Activated CD8-positive, alpha-beta memory T cell treated with anti-CD3 and anti-CD28 coated beads for 36 hours (primary cell): ENCODE measurements at regions not wholly inside any gene's neighbourhood (a gene's known extent, or its start where the extent isn't known, plus 50 kb on each side); places are given as distances from the start of the nearest gene placed in this dataset.

Source experiments
- CTCF ChIA-PET: fragments of 350-600 bp; sonication (Branson Sonifier 250); formaldehyde crosslinking; loops from one replicate; lab custom pipeline; 2021; ENCODE audit warnings: antibody characterized with exemption; lab: Charles Lee
- POLR2A ChIA-PET: fragments of 350-600 bp; sonication (Branson Sonifier 250); formaldehyde crosslinking; loops from one replicate; lab custom pipeline; 2021; ENCODE audit warnings: antibody characterized with exemption; lab: Charles Lee

- POLR2A ChIA-PET, result no interaction called here
- CTCF ChIA-PET, result no interaction called here
Observed at GRCh38 chr9:88326936-88327335, 61.3 kb upstream of the SPIN1 start.

- ChIA-PET POLR2A (interaction anchor here (0.7 kb wide), 1 partner anchor 12 kb away, joined by 4 read pairs; no protein-coding TSS in a partner anchor), CTCF (no interaction called here)
Observed at GRCh38 chr9:88326015-88326414, 62.2 kb upstream of the SPIN1 start.

GRCh38 chr9:88322906-88323566 is 65.2 kb upstream of the SPIN1 start:
- ChIA-PET POLR2A (interaction anchor here (1.0 kb wide), 1 partner anchor 19 kb away, joined by 5 read pairs; no protein-coding TSS in a partner anchor), CTCF (no interaction called here)

- POLR2A ChIA-PET, result no interaction called here
- CTCF ChIA-PET, result no interaction called here
Observed at GRCh38 chr9:88321764-88322163, 66.5 kb upstream of the SPIN1 start.

- ChIA-PET CTCF (no interaction called here), POLR2A (no interaction called here)
Observed at GRCh38 chr9:88320748-88321415, 67.4 kb upstream of the SPIN1 start.

- ChIA-PET POLR2A (no interaction called here), CTCF (no interaction called here)
Observed at GRCh38 chr9:88319936-88320747, 68.1 kb upstream of the SPIN1 start.

GRCh38 chr9:88313364-88314220 is 74.7 kb upstream of the SPIN1 start:
- ChIA-PET CTCF (no interaction called here), POLR2A (interaction anchor here (0.6 kb wide), 1 partner anchor 307 kb away, joined by 4 read pairs; no protein-coding TSS in a partner anchor)

- ChIA-PET POLR2A (no interaction called here), CTCF (no interaction called here)
Observed at GRCh38 chr9:88312517-88313103, 75.6 kb upstream of the SPIN1 start.

- CTCF ChIA-PET, result no interaction called here
- POLR2A ChIA-PET, result no interaction called here
Observed at GRCh38 chr9:88312045-88312444, 76.2 kb upstream of the SPIN1 start.

- POLR2A ChIA-PET, result no interaction called here
- CTCF ChIA-PET, result no interaction called here
Observed at GRCh38 chr9:88310310-88310980, 77.8 kb upstream of the SPIN1 start.

GRCh38 chr9:88308831-88309560 is 79.2 kb upstream of the SPIN1 start:
- ChIA-PET POLR2A (interaction anchor here (0.6 kb wide), 1 partner anchor 852 kb away, joined by 3 read pairs; no protein-coding TSS in a partner anchor), CTCF (no interaction called here)

GRCh38 chr9:88307136-88307535 is 81.1 kb upstream of the SPIN1 start:
- ChIA-PET CTCF (no interaction called here), POLR2A (no interaction called here)

GRCh38 chr9:88303721-88304451 is 84.4 kb upstream of the SPIN1 start:
- ChIA-PET CTCF (no interaction called here), POLR2A (interaction anchor here (0.6 to 1.2 kb wide), 3 partner anchors 19 to 296 kb away, joined by 3 to 5 read pairs (median 3); no protein-coding TSS in a partner anchor)

GRCh38 chr9:88302579-88303324 is 85.5 kb upstream of the SPIN1 start:
- ChIA-PET POLR2A (no interaction called here), CTCF (interaction anchor here (0.6 kb wide), 1 partner anchor 194 kb away, joined by 3 read pairs; no protein-coding TSS in a partner anchor)

GRCh38 chr9:88300556-88300955 is 87.7 kb upstream of the SPIN1 start:
- POLR2A ChIA-PET, result no interaction called here
- CTCF ChIA-PET, result no interaction called here

- POLR2A ChIA-PET, result interaction anchor here (0.7 kb wide), 1 partner anchor 63 kb away, joined by 6 read pairs; no protein-coding TSS in a partner anchor
- CTCF ChIA-PET, result interaction anchor here (0.8 kb wide), 1 partner anchor 1198 kb away, joined by 3 read pairs; no protein-coding TSS in a partner anchor
Observed at GRCh38 chr9:88291856-88292255, 96.4 kb upstream of the SPIN1 start.
